Smooth muscle cell (in vitro differentiated cells): ENCODE measurements at regions not wholly inside any gene's neighbourhood (a gene's known extent, or its start where the extent isn't known, plus 50 kb on each side); places are given as distances from the start of the nearest gene placed in this dataset.

ENCODE experiments used
- DNase-seq: peaks from one replicate; lab custom pipeline; 2025; ENCODE audit not compliant: unreplicated experiment; lab: John Stamatoyannopoulos, UW
- H2AFZ ChIP-seq: fragments of 200-600 bp; sonication (generic); 2 replicates; pipeline ENCODE4 v1.6.0; 2016; ENCODE audit warnings: antibody characterized with exemption, low read depth, mild to moderate bottlenecking
- H3F3A ChIP-seq: fragments of 200-600 bp; sonication (generic); 2 replicates; pipeline ENCODE4 v1.6.0; 2017; ENCODE audit warnings: antibody characterized with exemption, low read depth
- H3K27ac ChIP-seq: fragments of 200-600 bp; sonication (generic); 2 replicates; pipeline ENCODE4 v1.5.1; 2016; ENCODE audit warnings: low read depth, mild to moderate bottlenecking
- H3K27me3 ChIP-seq: fragments of 200-600 bp; sonication (generic); 2 replicates; pipeline ENCODE4 v1.6.1; 2016; ENCODE audit warnings: low read depth, mild to moderate bottlenecking
- H3K36me3 ChIP-seq: fragments of 200-600 bp; sonication (generic); 2 replicates; pipeline ENCODE4 v1.5.1; 2016; ENCODE audit warnings: low read depth
- H3K4me1 ChIP-seq: fragments of 200-600 bp; sonication (generic); 2 replicates; pipeline ENCODE4 v1.5.1; 2016; ENCODE audit warnings: low read depth
- H3K4me2 ChIP-seq: fragments of 200-600 bp; sonication (generic); 2 replicates; pipeline ENCODE4 v1.6.0; 2016; ENCODE audit warnings: mild to moderate bottlenecking
- H3K4me3 ChIP-seq: fragments of 200-600 bp; sonication (generic); 2 replicates; pipeline ENCODE4 v1.5.1; 2016; ENCODE audit warnings: mild to moderate bottlenecking
- H3K79me2 ChIP-seq: fragments of 200-600 bp; sonication (generic); 2 replicates; pipeline ENCODE4 v1.6.0; 2016; ENCODE audit warnings: low read depth, mild to moderate bottlenecking
- H3K9ac ChIP-seq: fragments of 200-600 bp; sonication (generic); 2 replicates; pipeline ENCODE4 v1.6.0; 2016; ENCODE audit warnings: low read depth
- H3K9me3 ChIP-seq: fragments of 200-600 bp; sonication (generic); replicated peaks from 2 replicates; pipeline ENCODE4 v1.5.1; 2016; ENCODE audit warnings: low read depth
- H4K20me1 ChIP-seq: fragments of 200-600 bp; sonication (generic); 2 replicates; pipeline ENCODE4 v1.6.0; 2016; ENCODE audit warnings: low read depth
- CTCF ChIP-seq: fragments of 200-600 bp; sonication (generic); IDR thresholded peaks from 2 replicates; pipeline ENCODE4 v1.5.1; 2017; ENCODE audit warnings: borderline replicate concordance, mild to moderate bottlenecking, antibody characterized with exemption; ENCODE audit not compliant: insufficient read depth, poor library complexity, severe bottlenecking
- WGBS: methylation state at CpG from one replicate; pipeline ENCODE4 v1.1.7; 2016; ENCODE audit warnings: low lambda C conversion rate; 5-methylcytosine and 5-hydroxymethylcytosine counted together

DNA sequence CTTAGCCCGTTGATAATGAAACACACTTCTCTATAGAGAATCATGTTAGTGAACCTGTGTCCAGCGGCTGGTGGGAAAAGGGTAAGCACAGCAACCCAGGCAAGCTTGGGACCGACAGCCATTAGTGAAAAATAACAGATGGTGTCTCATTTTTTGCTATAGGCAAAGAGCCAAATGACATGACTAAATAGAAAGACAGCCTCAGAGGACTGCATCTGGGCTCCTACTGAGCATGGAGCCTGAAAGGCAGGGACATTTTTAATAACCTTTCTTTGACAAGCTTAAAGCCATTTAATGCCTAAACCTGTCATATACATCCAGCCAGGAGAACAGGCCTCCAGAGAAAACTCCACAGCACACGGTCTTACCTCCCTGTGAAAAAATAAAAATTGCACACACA lies 67.0 kb downstream of the FANCF start:
- Histone ChIP-seq H3K4me3 (no peak overlapping the region), H3K9me3 (no peaks in the 10 kb centered on the region), H3K4me2 (no peak overlapping the region), H2AFZ (no peak overlapping the region), H3K36me3 (no peaks in the 10 kb centered on the region), H4K20me1 (no peaks in the 10 kb centered on the region), H3K27me3 (no peaks in the 10 kb centered on the region), H3K27ac (no peak overlapping the region), H3F3A (no peaks in the 10 kb centered on the region), H3K4me1 (no peaks in the 10 kb centered on the region), H3K9ac (no peak overlapping the region), H3K79me2 (no peaks in the 10 kb centered on the region)
- no peak for TF ChIP-seq CTCF
- WGBS, result 88% methylated on average over 4 of the region's 4 CpGs
- no peak for DNase-seq

- DNase-seq, result no peak
- Histone ChIP-seq H3K36me3 (no peaks in the 10 kb centered on the region), H3K9me3 (no peaks in the 10 kb centered on the region), H3K4me1 (no peaks in the 10 kb centered on the region), H2AFZ (no peak overlapping the region), H3K4me2 (no peak overlapping the region), H3K79me2 (no peaks in the 10 kb centered on the region), H3K27me3 (no peaks in the 10 kb centered on the region), H3K27ac (no peak overlapping the region), H3K4me3 (no peak overlapping the region), H4K20me1 (no peaks in the 10 kb centered on the region), H3F3A (no peaks in the 10 kb centered on the region), H3K9ac (no peak overlapping the region)
- WGBS, result 92% methylated on average over 2 of the region's 2 CpGs
- TF ChIP-seq CTCF, result no peak
Observed at GRCh38 chr11:22556381-22556780, 69.2 kb downstream of the FANCF start.

GRCh38 chr11:22555881-22556280 lies 69.7 kb downstream of the FANCF start:
- WGBS, result 71% methylated on average over 1 of the region's 1 CpG
- no peaks in the 10 kb centered on the region for H3K9me3 ChIP-seq
- H3K79me2 ChIP-seq, result no peaks in the 10 kb centered on the region
- no peak overlapping the region for H3K9ac ChIP-seq
- H3K27me3 ChIP-seq, result no peaks in the 10 kb centered on the region
- H3K4me3 ChIP-seq, result no peak overlapping the region
- H3K4me2 ChIP-seq, result no peak overlapping the region
- TF ChIP-seq CTCF, result no peak
- H3K27ac ChIP-seq, result no peak overlapping the region
- DNase-seq, result no peak
- no peaks in the 10 kb centered on the region for H3F3A ChIP-seq
- no peaks in the 10 kb centered on the region for H3K4me1 ChIP-seq
- H3K36me3 ChIP-seq, result no peaks in the 10 kb centered on the region
- no peaks in the 10 kb centered on the region for H4K20me1 ChIP-seq
- H2AFZ ChIP-seq, result no peak overlapping the region

- 57% methylated on average over 1 of the region's 1 CpG for WGBS
- Histone ChIP-seq H3K4me3 (no peak overlapping the region), H3K4me1 (no peaks in the 10 kb centered on the region), H3K9me3 (no peaks in the 10 kb centered on the region), H3K27ac (no peak overlapping the region), H3K9ac (no peak overlapping the region), H3K27me3 (no peaks in the 10 kb centered on the region), H2AFZ (no peak overlapping the region), H3K36me3 (no peaks in the 10 kb centered on the region), H3F3A (no peaks in the 10 kb centered on the region), H4K20me1 (no peaks in the 10 kb centered on the region), H3K79me2 (no peaks in the 10 kb centered on the region), H3K4me2 (no peak overlapping the region)
- DNase-seq, result no peak
- no peak for TF ChIP-seq CTCF
Observed at GRCh38 chr11:22554221-22554620, 71.4 kb downstream of the FANCF start.
